A549 (cell line): ENCODE measurements at regions not wholly inside any gene's neighbourhood (a gene's known extent, or its start where the extent isn't known, plus 50 kb on each side); places are given as distances from the start of the nearest gene placed in this dataset.

Experiments
- ATAC-seq, 2 experiments: fragments of 200-7000 bp in 1 of 2; fragments of >200 bp in 1 of 2; cut with Nextera tagmentation in 1 of 2; cut with Tn5 transposase in 1 of 2; 3 replicates each; pipeline versions ENCODE4 v1.8.0 to v1.9.1; 2018 to 2020; ENCODE audit warnings: mild to moderate bottlenecking in 1 of 2, moderate library complexity in 1 of 2
- CTCF ChIA-PET: fragments of 300-600 bp; sonication (Branson Sonifier 250); formaldehyde crosslinking; extraction: SDS; loops from one replicate; lab custom pipeline; 2021; ENCODE audit warnings: antibody characterized with exemption, inconsistent platforms; lab: Yijun Ruan, JAX
- POLR2A ChIA-PET: fragments of 350-600 bp; formaldehyde crosslinking; extraction: SDS; loops from one replicate; lab custom pipeline; 2021; ENCODE audit warnings: antibody characterized with exemption, inconsistent platforms; lab: Yijun Ruan, JAX
- DNase-seq, 2 experiments: peaks; one replicate each; pipeline versions ENCODE4 v3.0.0 to v3.0.0-alpha.2; 2011 to 2016; ENCODE audit warnings: low read depth in 1 of 2, low spot score in 1 of 2
- FAIRE-seq: peaks from 2 replicates; lab custom pipeline; 2011; peaks lifted over from hg19 to GRCh38; lab: Jason Lieb, UNC
- H3K27ac ChIP-seq, 2 experiments: fragments of >200 bp; sonication (Bioruptor Twin); formaldehyde crosslinking; 3 replicates each; pipeline ENCODE4 v1.5.1; 2016 to 2017
- H3K4me1 ChIP-seq: fragments of >200 bp; sonication (Bioruptor Twin); formaldehyde crosslinking; 3 replicates; pipeline ENCODE4 v1.6.1; 2016
- H3K4me2 ChIP-seq: fragments of >200 bp; sonication (Bioruptor Twin); formaldehyde crosslinking; 3 replicates; pipeline ENCODE4 v1.6.1; 2016
- H3K4me3 ChIP-seq: fragments of >200 bp; sonication (Bioruptor Twin); formaldehyde crosslinking; 3 replicates; pipeline ENCODE4 v1.5.1; 2016
- H3K9me3 ChIP-seq: fragments of >200 bp; sonication (Bioruptor Twin); formaldehyde crosslinking; 3 replicates; pipeline ENCODE4 v1.6.1; 2016
- BHLHE40 ChIP-seq: IDR thresholded peaks from 2 replicates; pipeline ENCODE4 v1.6.1; 2012; ENCODE audit warnings: low read depth, low read length, inconsistent platforms
- CBX2 ChIP-seq: fragments of 200-600 bp; sonication (generic); IDR thresholded peaks from 2 replicates; pipeline ENCODE4 v1.6.1; 2016; ENCODE audit warnings: low read depth, mild to moderate bottlenecking, borderline replicate concordance
- CEBPB ChIP-seq, 2 experiments: fragments of >200 bp in 1 of 2; sonication (Bioruptor Twin) in 1 of 2; formaldehyde crosslinking in 1 of 2; IDR thresholded peaks; 2 replicates each; pipeline ENCODE4 v1.6.1; 2012 to 2016
- FOSB ChIP-seq: fragments of 250-450 bp; sonication (Bioruptor Pico); IDR thresholded peaks from 2 replicates; pipeline ENCODE4 v1.5.0; 2020; ENCODE audit warnings: mild to moderate bottlenecking, moderate library complexity
- HDAC2 ChIP-seq: fragments of 200-600 bp; sonication (generic); IDR thresholded peaks from 2 replicates; pipeline ENCODE4 v1.6.1; 2016
- HOXB5 ChIP-seq: fragments of 250-450 bp; sonication (Bioruptor Pico); IDR thresholded peaks from 2 replicates; pipeline ENCODE4 v1.5.0; 2020; ENCODE audit warnings: mild to moderate bottlenecking, moderate library complexity
- JUN ChIP-seq, 2 experiments: fragments of >200 bp; sonication (Bioruptor Twin); formaldehyde crosslinking; IDR thresholded peaks; 2 replicates in 1 of 2; 3 replicates in 1 of 2; pipeline ENCODE4 v1.6.1; 2016 to 2017
- JUNB ChIP-seq: fragments of >200 bp; sonication (Bioruptor Twin); formaldehyde crosslinking; IDR thresholded peaks from 2 replicates; pipeline ENCODE4 v1.6.1; 2016
- KDM5A ChIP-seq: fragments of 200-600 bp; sonication (generic); IDR thresholded peaks from 2 replicates; pipeline ENCODE4 v1.6.1; 2016; ENCODE audit warnings: antibody characterized with exemption, mild to moderate bottlenecking
- MAFK ChIP-seq: fragments of 450-650 bp; IDR thresholded peaks from 2 replicates; pipeline ENCODE4 v1.6.1; 2014; ENCODE audit not compliant: partially characterized antibody
- MAZ ChIP-seq: fragments of 150-350 bp; IDR thresholded peaks from 2 replicates; pipeline ENCODE4 v1.6.1; 2014; ENCODE audit warnings: antibody characterized with exemption, low read depth, low read length, borderline replicate concordance
- MYC ChIP-seq: IDR thresholded peaks from 2 replicates; pipeline ENCODE4 v1.6.1; 2012; ENCODE audit warnings: mild to moderate bottlenecking, inconsistent platforms, low read length, improper control_type of control experiment, borderline replicate concordance
- NPAS2 ChIP-seq: fragments of 250-450 bp; sonication (Bioruptor Pico); IDR thresholded peaks from 2 replicates; pipeline ENCODE4 v1.8.0; 2022; ENCODE audit warnings: mild to moderate bottlenecking, moderate library complexity, borderline replicate concordance
- NR3C1 ChIP-seq: fragments of >200 bp; sonication (Bioruptor Twin); formaldehyde crosslinking; IDR thresholded peaks from 3 replicates; pipeline ENCODE4 v1.6.1; 2017
- PHF8 ChIP-seq: fragments of 200-600 bp; sonication (generic); IDR thresholded peaks from 2 replicates; pipeline ENCODE4 v1.6.1; 2016; ENCODE audit warnings: low read depth, mild to moderate bottlenecking, antibody characterized with exemption, moderate library complexity, borderline replicate concordance
- POLR2A ChIP-seq: IDR thresholded peaks from 2 replicates; pipeline ENCODE4 v1.6.1; 2012; ENCODE audit warnings: mild to moderate bottlenecking, low read length
- RARB ChIP-seq: fragments of 250-450 bp; sonication (Bioruptor Pico); IDR thresholded peaks from 2 replicates; pipeline ENCODE4 v1.8.0; 2021; ENCODE audit warnings: mild to moderate bottlenecking, moderate library complexity
- RNF2 ChIP-seq: fragments of 200-600 bp; sonication (generic); IDR thresholded peaks from 2 replicates; pipeline ENCODE4 v1.6.1; 2016; ENCODE audit warnings: low read depth, mild to moderate bottlenecking, antibody characterized with exemption, moderate library complexity, borderline replicate concordance
- SMC3 ChIP-seq: fragments of >200 bp; sonication (Bioruptor Twin); formaldehyde crosslinking; IDR thresholded peaks from 3 replicates; pipeline ENCODE4 v1.6.1; 2018; ENCODE audit warnings: inconsistent platforms
- SREBF2 ChIP-seq: fragments of 450-650 bp; IDR thresholded peaks from 2 replicates; pipeline ENCODE4 v1.6.1; 2014; ENCODE audit warnings: mild to moderate bottlenecking, moderate library complexity
- TFCP2L1 ChIP-seq: fragments of 250-450 bp; sonication (Bioruptor Pico); IDR thresholded peaks from 2 replicates; pipeline ENCODE4 v1.5.0; 2021; ENCODE audit warnings: mild to moderate bottlenecking
- ZC3H11A ChIP-seq: fragments of 450-650 bp; IDR thresholded peaks from 2 replicates; pipeline ENCODE4 v1.6.1; 2014; ENCODE audit warnings: antibody characterized with exemption, mild to moderate bottlenecking
- ZNF302 ChIP-seq: fragments of 250-450 bp; sonication (Bioruptor Pico); IDR thresholded peaks from 2 replicates; pipeline ENCODE4 v1.9.0; 2021; ENCODE audit warnings: inconsistent platforms, mild to moderate bottlenecking, moderate library complexity
- WGBS: methylation state at CpG from one replicate; pipeline ENCODE4 v1.1.6; 2017; ENCODE audit errors: missing lambda C conversion rate; 5-methylcytosine and 5-hydroxymethylcytosine counted together
- TF ChIP-seq, protein P1 (sequence below): IDR thresholded peaks from 2 replicates; pipeline ENCODE4 v1.6.1; 2012
- TF ChIP-seq, protein P2 (sequence below): IDR thresholded peaks from 2 replicates; pipeline ENCODE4 v1.6.1; 2012
- TF ChIP-seq, protein P3 (sequence below): fragments of 250-450 bp; sonication (Bioruptor Pico); IDR thresholded peaks from 2 replicates; pipeline ENCODE4 v1.5.0; 2020; ENCODE audit warnings: low read depth, mild to moderate bottlenecking, moderate library complexity
- TF ChIP-seq, protein P4 (sequence below): IDR thresholded peaks from 2 replicates; pipeline ENCODE4 v1.6.1; 2012; ENCODE audit warnings: low read depth, borderline replicate concordance
- TF ChIP-seq, protein P5 (sequence below): fragments of 450-650 bp; IDR thresholded peaks from 2 replicates; pipeline ENCODE4 v1.6.1; 2014; ENCODE audit warnings: antibody characterized with exemption
- TF ChIP-seq, protein P6 (sequence below): fragments of >200 bp; sonication (Bioruptor Twin); formaldehyde crosslinking; IDR thresholded peaks from 3 replicates; pipeline ENCODE4 v1.6.1; 2016

DNA sequence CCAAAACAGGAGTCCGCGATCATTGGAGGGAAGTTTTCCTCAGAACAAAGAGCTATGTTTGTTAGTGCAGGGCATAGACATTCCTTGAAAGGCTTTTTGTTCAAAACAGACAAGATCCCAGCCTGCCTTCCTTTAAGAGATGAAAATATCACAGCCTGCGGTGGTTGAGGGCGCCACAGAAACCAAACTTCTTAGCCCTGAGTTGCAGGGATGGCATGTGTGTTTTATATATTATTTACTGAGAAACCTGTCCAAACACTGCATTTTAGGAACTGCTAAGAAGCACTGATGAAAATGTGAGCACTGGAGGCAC, 57.5 kb upstream of the TMEM178A start:
- Histone ChIP-seq H3K9me3 (no peaks in the 10 kb centered on the region), H3K4me1 (no peaks in the 10 kb centered on the region), H3K27ac (no peak overlapping the region), H3K4me2 (no peak overlapping the region), H3K4me3 (no peak overlapping the region)
- no peak for ATAC-seq
- no peak for DNase-seq
- POLR2A ChIA-PET, result no interaction called here
- CTCF ChIA-PET, result interaction anchor here (0.9 to 2.1 kb wide), 2 partner anchors 12 to 88 kb away, joined by 3 to 7 read pairs; no protein-coding TSS in a partner anchor
- 93% methylated on average over 4 of the region's 4 CpGs for WGBS
- FAIRE-seq, result no peak
- TF ChIP-seq ZC3H11A, result no peak
- TF ChIP-seq, protein P1, sequence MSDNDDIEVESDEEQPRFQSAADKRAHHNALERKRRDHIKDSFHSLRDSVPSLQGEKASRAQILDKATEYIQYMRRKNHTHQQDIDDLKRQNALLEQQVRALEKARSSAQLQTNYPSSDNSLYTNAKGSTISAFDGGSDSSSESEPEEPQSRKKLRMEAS, result no peak
- TF ChIP-seq CBX2, result no peak
- no peak for TF ChIP-seq JUN (IDR thresholded peaks at IDR 0.05)
- no peak for TF ChIP-seq MAZ
- no peak for TF ChIP-seq JUNB
- TF ChIP-seq HDAC2, result no peak
- TF ChIP-seq, protein P2, sequence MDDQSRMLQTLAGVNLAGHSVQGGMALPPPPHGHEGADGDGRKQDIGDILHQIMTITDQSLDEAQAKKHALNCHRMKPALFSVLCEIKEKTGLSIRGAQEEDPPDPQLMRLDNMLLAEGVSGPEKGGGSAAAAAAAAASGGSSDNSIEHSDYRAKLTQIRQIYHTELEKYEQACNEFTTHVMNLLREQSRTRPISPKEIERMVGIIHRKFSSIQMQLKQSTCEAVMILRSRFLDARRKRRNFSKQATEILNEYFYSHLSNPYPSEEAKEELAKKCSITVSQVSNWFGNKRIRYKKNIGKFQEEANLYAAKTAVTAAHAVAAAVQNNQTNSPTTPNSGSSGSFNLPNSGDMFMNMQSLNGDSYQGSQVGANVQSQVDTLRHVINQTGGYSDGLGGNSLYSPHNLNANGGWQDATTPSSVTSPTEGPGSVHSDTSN, result no peak
- no peak for TF ChIP-seq HOXB5 (CRISPR knock-in tag)
- TF ChIP-seq SREBF2, result no peak
- no peak for TF ChIP-seq MYC
- no peak for TF ChIP-seq NPAS2 (CRISPR knock-in tag)
- TF ChIP-seq BHLHE40, result no peak
- TF ChIP-seq ZNF302 (CRISPR knock-in tag), result no peak
- TF ChIP-seq TFCP2L1, result no peak
- no peak for TF ChIP-seq MAFK
- TF ChIP-seq FOSB (CRISPR knock-in tag), result no peak
- TF ChIP-seq, protein P3, sequence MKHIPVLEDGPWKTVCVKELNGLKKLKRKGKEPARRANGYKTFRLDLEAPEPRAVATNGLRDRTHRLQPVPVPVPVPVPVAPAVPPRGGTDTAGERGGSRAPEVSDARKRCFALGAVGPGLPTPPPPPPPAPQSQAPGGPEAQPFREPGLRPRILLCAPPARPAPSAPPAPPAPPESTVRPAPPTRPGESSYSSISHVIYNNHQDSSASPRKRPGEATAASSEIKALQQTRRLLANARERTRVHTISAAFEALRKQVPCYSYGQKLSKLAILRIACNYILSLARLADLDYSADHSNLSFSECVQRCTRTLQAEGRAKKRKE (CRISPR knock-in tag), result no peak
- TF ChIP-seq RARB (CRISPR knock-in tag), result no peak
- TF ChIP-seq, all 56 proteins: peak for 0

DNA sequence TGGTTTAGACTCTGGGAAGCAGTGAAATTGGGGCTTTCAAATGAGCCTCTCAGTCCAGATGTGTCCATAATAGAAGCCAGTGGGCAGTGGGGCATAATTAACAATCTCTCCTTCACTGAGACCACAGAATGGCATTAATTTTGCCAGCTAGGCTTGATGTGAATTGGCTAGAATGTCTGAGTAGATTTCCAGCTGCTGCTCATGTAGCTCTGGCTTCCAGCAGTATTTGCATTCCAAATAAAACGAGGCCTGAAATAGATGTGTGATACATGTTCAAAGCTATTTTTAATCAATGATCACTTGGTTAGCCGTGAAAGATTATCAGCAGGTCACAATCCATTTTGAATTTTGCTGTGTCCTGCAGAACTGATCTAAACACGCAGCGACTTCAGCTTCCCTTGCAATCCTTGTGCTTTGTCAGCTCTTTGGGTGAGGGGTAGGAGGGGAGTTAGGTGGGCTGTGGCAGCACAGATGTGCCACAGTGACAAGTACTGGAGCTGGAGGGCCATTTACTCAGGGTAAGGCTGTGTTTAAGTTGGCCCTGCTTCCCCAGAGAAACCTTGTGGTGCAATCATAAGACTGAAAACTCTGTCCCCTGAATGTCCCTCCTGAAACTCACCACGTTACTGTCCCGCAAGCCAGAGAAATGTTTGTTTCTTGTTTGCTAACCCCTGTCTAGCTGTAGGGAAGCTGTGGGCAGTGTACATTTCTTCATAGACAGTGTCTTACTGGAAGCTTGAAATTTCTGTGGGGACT, 56.9 kb upstream of the TMEM178A start:
- FAIRE-seq (no peak), DNase-seq (no peak), ATAC-seq (no peak)
- H3K4me3 ChIP-seq, result no peak overlapping the region
- TF ChIP-seq, protein P3 (CRISPR knock-in tag), result no peak
- TF ChIP-seq BHLHE40 (no peak), SMC3 (no peak), POLR2A (no peak), RNF2 (no peak), NR3C1 (no peak), CEBPB (IDR thresholded peaks at IDR 0.05) (no peak), PHF8 (no peak), KDM5A (no peak), TFCP2L1 (no peak)
- TF ChIP-seq, protein P4, sequence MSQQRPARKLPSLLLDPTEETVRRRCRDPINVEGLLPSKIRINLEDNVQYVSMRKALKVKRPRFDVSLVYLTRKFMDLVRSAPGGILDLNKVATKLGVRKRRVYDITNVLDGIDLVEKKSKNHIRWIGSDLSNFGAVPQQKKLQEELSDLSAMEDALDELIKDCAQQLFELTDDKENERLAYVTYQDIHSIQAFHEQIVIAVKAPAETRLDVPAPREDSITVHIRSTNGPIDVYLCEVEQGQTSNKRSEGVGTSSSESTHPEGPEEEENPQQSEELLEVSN, result no peak
- TF ChIP-seq, protein P5, sequence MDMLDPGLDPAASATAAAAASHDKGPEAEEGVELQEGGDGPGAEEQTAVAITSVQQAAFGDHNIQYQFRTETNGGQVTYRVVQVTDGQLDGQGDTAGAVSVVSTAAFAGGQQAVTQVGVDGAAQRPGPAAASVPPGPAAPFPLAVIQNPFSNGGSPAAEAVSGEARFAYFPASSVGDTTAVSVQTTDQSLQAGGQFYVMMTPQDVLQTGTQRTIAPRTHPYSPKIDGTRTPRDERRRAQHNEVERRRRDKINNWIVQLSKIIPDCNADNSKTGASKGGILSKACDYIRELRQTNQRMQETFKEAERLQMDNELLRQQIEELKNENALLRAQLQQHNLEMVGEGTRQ, result no peak
- TF ChIP-seq, protein P1, result no peak
- TF ChIP-seq, protein P6, sequence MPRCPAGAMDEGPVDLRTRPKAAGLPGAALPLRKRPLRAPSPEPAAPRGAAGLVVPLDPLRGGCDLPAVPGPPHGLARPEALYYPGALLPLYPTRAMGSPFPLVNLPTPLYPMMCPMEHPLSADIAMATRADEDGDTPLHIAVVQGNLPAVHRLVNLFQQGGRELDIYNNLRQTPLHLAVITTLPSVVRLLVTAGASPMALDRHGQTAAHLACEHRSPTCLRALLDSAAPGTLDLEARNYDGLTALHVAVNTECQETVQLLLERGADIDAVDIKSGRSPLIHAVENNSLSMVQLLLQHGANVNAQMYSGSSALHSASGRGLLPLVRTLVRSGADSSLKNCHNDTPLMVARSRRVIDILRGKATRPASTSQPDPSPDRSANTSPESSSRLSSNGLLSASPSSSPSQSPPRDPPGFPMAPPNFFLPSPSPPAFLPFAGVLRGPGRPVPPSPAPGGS, result no peak
- no peaks in the 10 kb centered on the region for H3K4me1 ChIP-seq
- ChIA-PET POLR2A (no interaction called here), CTCF (interaction anchor here (0.9 to 2.1 kb wide), 3 partner anchors 8 to 88 kb away, joined by 3 to 7 read pairs (median 3); no protein-coding TSS in a partner anchor)
- H3K9me3 ChIP-seq, result no peaks in the 10 kb centered on the region
- no peak overlapping the region for H3K4me2 ChIP-seq
- H3K27ac ChIP-seq, result no peak overlapping the region
- WGBS, result 60% methylated on average over 6 of the region's 6 CpGs
